Right kidney (tissue), 1 donor: ENCODE measurements at regions not wholly inside any gene's neighbourhood (a gene's known extent, or its start where the extent isn't known, plus 50 kb on each side); places are given as distances from the start of the nearest gene placed in this dataset.
"Not testable (repeated sequence)": the region's sequence is repeated elsewhere in the genome, so short reads cannot be mapped to it uniquely, and the experiment has no call there.

ENCODE experiments used
- DNase-seq: peaks from one replicate; pipeline ENCODE4 v3.0.0-alpha.2; 2016

DNA sequence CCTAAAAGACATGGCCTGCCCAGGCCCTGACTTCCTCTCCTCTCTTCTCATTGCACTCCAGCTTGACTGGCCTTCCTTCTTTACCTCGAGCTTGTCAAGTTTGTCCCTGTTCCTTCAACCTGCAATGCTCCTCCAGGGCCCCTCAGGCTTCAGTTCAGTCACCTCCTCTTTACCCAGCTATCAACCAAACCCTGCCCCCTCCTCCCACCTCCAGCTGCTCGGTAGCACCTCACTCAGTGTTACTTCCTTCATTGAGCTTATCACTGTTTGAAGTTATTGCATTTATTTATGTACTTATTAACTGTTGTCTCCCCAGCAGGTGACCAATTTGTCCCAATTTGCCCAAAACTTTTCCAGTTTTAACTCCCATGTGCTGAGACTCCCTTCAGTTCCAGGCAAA is 95.8 kb upstream of the UBE2E1 start:
- DNase-seq: no peak

DNA sequence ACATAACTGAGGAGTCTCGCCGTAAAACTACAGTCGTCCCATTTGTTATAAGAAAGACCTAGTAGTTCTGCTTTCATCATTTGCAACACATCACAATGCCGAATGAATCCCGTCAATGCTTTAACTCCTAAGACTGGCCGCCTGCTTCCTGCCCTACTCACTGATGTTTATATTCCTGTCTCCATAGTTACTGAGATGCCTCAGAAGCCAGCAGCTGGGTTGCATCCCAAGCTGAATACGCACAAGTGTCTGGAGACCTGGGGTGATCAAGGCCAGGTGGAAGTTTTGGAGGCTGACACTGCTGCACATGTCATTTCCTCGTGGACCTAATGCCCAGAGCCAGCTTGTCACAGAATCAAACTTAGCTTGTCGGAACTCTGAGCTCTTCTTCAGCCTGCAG is 95.2 kb upstream of the UBE2E1 start:
- peak; percentile 29 for DNase-seq

DNA sequence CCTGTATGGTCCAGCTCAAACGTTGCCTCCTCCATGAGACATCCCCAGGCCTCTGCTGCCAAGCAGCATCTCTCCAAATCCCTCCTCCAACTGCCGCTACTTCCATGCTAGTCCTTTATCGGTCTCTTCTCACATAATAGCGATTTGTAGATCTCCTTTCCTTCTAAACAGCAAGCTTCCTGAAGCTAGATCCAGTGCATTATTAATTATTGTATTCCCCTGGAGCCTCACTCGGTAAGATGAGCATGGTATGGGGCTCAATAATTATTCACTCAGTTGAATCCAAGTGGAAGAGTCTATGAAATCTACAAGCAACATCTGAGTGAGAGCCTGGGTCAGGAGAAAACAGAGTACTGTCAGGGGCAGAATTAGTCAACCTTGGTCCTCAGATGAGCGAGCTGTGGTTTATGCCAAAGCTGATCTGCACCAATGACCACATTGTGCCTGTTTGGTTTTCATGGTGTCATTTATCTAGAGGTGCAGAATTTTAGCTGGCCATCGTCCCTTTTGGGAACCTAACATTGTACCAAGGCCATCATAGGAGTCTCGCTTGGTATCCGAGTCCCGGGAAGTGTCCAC is 93.8 kb upstream of the UBE2E1 start:
- no peak for DNase-seq

DNA sequence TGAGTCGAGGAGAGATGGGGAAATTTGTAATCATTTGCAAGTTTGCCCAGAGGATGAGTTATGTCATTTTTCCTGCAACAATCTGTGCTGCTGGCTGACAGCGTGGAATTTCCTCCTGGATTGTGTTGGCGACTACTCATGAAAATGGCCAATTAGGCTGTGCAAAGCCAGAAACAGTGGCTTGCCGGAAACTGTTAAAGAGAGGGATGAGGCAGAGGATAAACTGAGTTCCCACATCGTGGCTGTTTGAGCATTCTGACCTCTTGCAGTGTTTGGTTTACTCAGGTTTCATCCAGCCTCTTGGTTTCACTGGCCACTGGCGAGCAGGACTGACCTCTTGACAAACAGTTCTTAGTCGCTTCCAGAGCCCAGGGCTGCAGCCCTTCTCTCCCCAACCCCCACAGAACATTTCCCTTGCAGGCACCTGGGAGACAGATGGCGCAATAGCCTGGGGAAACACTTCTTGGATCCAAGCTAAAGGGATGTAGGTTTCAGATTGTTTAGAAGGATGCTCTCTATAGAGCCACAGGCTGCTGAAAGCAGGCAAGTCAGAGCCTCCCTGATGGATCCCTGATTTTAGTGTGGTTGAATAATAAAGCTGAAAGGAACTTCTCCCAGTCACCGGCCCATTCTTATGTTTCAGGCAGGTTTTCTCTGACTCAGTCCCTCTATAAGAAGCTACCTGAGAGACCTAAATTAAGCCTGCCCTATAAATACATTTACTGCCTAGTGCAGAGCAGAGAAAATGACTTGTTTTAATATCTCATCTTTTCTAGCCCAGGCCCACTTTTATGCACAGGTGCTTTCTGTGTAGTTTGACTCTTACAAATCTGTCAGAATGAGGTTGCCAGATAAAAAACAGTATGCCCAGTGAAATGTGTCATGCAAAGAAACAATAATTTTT is 92.8 kb upstream of the UBE2E1 start:
- DNase-seq: no peak

DNA sequence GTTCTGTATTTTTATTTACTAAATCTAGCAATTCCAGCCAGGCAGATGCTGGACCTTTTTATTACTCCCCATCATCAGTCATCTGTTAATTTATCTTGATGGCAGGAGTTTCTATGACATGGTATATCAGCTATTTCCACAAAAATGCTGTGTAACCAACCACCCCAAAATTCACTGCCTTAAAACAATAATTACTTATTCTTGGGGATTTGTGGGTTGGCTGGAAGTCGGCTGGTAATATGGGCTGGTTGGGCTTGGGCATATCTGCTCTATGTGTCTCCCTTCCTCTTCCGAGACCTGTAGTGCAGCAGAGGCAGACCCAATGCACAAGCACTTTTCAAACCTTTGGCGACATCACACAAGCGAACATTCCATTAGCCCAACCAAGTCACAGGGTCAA is 92.1 kb upstream of the UBE2E1 start:
- DNase-seq: no peak

DNA sequence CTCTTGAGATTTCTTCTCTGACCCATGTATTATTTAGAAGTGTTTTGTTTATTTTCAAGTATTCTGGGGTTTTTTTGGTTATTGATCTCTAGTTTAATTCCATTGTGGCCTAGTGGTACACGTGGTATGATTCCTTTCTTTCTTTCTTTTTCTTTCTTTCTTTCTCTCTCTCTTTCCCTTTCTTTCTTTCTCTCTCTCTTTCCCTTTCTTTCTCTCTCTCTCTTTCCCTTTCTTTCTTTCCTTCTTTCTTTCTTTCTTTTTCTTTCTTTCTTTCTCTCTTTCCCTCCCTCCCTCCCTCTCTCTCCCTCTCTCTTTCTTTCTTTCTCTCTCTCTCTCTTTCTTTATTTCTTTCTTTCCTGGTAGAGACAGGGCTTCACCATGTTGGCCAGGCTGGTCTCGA is 85.7 kb upstream of the UBE2E1 start:
- no peak for DNase-seq

DNA sequence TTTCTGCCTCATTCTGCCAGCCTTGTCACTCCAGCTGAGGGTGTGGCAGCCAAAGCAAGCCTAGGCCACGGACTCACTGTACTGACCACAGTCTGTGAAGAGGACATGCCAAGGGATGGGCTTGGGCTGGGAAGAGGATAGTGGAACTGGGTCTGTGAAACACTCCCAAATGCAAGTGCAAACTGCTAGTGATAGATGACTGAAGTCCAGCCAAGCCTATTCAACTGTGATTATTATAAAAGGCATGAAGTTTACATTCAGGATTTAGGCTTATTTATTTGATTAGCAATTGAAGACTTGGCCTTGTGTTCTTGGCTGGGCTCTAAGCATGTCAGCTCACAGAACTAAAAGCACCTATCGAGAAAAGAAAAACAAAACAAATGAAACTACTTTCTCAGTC is 84.9 kb upstream of the UBE2E1 start:
- no peak for DNase-seq

DNA sequence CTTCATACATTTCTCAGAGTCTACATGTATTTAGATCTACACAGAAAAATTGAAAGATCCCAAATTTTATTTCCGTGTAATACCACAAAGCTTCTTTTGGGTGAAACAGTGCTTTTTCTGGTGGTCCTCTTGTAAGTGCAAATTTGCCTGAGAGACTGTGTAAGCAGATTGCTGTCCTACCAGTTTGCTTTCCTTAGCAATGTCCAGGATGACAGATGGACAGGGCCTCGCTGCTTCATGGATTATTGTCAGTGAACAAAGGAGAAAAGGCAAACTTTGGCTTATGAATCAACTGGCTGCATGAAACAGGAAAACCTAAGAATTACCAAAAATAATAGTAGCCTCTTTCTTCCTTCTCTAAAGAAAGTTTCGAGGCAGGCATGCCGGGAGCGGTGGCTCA is 82.6 kb upstream of the UBE2E1 start:
- no peak for DNase-seq

DNA sequence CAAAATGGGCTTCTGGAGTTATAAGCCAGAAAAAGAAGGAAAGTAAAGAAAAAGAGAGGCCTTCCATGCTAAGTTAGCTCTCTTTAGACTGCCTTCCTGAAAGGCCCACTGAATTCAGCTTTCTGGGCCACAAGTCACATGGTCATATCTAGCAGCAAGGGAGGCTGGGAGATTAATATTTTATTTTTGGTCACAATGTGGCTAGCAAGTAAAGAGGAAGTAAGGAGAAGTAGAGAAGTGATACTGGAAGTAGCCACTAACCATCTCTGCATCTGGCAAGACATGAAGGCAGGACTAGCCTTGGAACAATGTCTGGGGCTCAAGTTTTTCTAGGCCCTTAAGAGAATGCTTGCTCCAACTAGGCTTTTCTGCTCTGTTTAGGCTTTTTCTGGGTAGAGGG is 81.8 kb upstream of the UBE2E1 start:
- no peak for DNase-seq

DNA sequence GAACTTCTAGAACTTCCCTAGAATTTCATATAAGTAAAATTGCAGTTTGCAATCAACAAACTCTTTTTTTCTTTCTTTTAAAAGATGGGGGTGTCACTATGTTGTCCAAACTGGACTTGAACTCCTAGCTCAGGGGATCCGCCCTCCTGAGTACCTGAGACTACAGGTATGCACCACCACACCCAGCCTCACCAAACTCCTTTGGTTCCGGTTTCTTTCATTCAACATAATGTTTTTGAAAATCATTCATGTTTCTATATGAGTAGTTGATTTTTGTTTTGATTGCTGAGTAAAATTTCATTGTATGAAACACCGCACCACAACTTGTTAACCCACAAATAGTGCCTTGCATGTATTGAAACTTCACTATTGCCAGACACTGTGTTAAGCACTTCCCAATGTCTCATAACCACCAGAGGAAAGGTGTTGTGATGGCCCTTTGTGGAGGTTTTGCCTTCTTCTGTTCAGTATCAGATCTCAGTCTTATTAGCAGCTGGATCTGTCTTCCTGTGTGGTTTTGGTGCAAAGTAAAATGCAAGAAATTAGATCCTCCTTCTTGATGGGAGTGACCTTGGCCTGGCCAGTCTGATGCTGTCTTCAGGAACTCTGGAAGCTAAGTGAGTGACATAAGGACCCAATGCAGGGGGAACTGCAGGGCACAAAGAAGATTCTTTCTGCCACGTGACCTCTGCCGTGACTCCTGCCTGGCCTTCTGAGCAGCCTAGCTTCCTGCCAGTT is 78.8 kb upstream of the UBE2E1 start:
- DNase-seq: no peak

DNA sequence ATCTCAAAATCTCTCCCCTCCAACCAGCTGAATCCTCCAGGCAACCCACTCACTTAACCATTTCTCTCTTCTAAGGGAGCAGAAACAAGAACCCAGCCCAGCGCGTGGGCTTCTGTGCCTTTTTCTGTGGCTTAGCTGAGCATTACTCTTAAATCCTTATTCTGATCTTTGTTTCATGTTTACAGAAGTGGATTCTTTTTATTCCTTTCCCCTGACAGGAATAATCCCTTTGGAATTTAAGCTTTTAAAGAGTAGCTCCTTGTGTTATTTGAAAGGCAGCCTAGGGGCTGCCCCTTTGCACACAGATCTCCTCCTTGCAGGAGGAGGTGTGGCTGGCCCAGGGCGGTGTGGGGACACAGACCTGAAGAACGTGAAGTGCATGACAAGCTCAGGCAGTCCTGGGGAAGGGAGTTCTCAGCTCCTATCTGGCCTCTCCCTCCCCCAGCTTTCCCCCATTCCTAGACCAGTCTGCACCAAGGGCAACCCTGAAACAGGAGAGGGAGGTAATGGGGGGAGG is 77.1 kb upstream of the UBE2E1 start:
- no peak for DNase-seq

DNA sequence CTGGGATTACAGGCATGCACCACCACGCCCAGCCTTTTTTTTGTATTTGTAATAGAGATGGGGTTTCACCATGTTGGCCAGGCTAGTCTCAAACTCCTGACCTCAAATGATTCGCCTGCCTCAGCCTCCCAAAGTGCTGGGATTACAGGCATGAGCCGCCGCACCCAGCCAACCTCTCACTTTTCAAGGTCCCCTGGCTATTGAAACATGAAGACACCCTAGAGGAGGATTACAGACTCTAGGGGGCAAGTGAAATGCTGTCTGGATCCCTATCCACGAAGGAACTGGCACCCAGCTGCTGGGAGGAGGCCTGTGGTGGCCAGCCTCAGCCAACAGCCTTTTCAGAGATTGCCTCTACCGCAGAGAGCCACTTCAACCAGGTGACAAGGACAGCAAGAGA is 76.4 kb upstream of the UBE2E1 start:
- DNase-seq: not testable (repeated sequence)

DNA sequence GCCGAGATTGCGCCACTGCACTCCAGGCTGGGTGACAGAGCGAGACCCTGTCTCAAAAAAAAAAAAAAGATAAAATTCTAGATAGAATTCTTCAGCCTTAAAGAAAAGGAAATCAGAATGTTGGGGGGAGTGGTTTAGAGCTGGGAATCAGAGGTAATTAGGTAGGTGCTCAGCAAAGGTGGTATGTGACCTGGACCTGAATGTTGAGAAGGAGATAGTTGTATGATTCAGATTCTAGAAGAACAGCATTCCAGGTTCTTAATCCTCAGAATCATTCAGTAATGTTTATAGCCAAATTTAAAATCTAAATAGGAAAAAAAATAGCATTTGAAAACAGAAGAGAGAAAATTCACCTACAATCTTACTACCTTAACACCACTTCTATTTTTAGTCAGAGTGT is 71.3 kb upstream of the UBE2E1 start:
- no peak for DNase-seq

DNA sequence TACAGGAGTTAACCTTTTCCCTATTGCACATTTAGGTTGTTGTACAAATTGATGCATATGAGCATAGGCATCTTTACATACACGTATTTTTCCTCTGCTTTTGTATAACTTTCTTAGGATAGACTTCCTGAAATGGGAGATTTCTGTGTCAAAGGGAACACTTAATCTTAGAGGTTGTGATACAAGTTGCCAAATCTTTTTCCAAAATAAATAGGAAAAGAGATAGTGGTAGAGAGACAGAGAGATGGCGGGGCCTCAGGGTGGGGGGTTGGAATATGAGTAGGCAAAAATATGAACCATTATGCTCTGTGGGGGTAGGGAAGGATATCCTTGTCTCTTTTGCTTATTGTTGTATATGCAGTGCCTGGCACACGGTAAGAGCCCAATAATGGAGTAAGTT is 70.7 kb upstream of the UBE2E1 start:
- DNase-seq: no peak

DNA sequence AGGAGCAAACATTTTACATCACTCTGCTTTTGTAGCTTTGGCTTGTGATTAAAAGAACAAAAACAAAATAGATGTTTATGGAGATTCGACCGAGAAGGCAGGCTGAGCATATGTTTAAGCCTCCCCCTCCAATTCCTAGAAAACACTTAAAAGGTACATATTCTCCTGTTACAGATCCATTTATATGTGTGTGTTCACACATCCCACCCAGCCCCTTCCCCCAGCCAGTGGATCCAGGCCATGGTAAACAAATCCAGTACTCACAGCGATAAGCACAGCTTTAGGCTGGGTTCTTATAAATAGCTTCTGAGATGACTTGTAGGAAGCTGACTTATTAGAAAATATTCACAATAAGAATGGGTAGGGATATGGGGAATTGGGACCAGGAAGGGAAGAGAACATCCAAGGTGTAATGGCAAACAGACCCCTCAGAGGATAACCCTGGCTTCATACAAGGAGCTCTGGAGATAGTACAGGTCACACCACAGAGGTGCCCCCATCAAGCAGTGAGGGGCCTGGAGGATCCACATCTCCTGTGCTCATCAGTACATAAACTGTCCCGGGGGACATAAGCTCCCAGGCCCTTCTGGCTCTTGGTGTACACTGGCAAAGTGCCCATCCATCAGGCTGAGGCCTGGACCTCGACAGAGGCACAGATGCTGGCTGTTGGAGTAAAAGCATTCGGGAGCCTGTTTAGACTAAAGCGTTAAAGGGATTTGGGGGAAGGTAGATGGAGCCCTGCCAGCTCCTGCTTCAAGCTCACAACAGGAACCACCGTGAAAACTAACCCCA is 70.0 kb upstream of the UBE2E1 start:
- DNase-seq: no peak

DNA sequence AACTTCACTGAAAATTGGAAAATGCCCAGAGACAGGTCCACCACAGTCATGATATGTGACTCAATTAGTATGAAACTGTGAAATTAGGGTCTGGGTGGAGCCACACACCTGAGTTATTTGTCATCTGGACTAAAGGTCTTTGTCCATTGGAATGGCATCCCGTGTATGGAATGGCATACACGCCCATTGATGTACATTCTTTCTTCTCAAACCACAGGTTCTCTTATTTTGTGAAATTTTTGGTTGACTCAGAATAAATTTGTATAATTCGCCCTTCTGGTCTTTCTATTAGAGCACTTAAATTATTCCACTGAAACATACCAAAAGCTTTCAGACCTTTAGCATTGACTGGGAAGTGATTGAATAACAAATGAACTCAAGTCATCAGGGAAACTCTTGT is 66.8 kb upstream of the UBE2E1 start:
- no peak for DNase-seq

DNA sequence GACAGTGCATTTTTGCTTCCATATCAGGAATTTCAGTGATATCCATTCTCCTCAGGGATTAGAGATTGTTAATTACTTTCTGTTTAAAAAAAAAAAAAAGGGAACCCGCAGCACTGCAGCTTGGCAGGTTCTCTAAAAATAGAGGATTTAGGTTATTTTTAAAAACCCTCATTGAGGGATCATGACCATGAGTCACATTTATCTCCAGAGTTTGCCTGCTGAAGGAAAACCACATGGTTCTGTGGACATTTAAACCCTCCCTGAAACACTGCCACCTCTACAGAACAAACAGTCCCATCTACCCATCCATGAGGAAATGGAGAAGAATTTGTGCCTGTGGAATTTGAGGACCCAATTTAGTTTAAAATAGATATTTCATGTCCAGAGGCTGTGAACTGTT is 66.2 kb upstream of the UBE2E1 start:
- no peak for DNase-seq

DNA sequence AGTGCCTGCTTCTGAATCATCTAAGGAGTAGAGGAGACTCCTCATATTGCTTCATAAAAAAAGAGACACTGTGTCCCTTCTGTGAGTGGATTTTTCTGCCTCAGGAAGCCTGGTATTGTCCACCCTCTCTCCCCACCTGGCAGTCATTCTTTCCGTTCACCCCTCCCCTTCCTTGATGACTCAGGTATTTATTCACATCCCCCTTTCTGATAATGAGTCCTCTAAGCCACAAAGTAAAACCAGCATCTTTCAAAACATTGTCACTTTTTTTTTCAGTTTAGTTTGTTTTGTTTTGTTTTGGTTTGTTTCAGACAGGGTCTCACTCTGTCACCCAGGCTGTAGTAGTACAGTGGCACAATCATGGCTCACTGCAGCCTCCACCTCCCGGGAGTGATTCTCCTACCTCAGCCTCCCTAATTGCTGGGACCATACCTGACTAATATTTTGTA is 65.2 kb upstream of the UBE2E1 start:
- no peak for DNase-seq

DNA sequence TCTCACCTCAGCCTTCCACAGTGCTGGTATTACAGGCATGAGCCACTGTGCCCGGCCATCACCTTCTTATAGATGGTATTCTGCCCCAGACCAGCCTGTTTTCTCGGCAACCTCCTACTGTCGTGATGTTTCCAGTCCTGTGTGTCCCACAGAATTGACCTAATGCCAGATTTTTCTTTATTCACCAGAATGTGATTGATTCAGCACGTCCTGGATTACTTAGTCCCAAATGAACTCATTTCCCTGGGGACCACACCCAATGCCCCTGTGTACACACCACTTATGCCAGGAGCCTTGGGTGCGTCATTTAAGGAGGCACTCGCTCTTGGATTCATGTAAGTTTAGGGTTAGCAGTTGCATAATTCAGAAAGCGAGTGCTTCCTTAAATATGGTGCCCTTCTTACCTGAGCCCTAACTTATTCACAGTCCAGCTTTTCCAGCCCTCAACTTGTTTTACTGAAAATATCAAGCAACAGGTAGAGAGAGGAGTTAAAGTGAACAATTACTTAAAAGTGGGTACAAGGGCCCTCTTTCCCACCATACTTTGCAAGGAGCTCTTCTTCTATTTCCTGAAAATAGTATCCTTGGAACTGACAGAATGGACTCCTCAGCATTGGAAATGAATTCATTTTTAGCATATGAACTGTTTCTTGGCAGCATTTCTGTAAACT is 64.6 kb upstream of the UBE2E1 start:
- DNase-seq: no peak

DNA sequence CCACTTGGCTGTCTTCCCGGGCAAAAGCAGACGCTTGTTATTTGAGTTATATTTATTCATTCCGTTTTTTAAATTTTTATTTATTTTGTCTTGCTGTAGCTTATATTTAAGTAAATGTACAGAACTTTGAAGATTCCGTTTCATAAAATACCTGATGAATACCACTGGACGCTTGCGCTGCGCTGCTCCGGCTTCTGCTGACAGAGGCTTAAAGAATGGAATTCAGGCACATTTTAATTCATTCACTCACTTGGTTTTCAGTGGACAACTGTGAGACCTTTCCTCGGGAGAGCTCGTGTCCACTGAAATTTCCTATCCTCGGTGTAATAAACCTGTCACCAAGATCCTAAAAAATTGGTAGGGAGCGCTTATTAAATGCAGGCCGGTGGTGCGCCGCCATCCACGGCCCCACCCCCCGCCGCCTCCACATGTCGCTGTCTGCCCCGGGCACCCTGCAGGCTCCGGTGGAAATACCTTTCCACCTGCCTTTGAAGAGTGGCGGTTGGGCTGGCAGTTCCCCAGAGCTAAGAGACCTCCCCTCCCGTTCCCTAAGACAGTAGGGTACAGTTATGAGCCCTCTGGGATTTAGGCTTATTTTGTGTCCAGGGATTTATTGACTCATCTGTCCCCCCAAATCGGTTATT is 62.5 kb upstream of the UBE2E1 start:
- DNase-seq: no peak

DNA sequence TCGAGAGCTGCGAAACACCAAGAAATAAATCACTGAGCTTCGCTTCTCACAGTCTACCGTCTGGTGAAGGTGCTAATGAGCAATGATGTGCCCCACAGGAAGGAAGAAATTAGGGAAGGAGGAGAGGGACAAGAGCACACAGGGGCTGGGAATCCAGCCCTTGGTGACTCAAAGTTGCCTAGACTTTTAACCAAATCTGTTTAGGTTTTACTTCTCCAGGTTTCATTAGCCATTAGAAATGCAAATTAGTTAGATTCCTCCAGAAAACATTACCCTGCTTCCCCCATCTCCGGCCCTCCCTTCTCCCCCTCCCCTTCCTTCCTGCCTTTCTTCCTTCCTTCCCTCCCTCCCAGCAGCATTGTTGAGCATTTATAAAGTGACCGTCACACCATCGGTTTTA is 59.3 kb upstream of the UBE2E1 start:
- no peak for DNase-seq
